DOHH2 (cell line): ENCODE measurements at regions not wholly inside any gene's neighbourhood (a gene's known extent, or its start where the extent isn't known, plus 50 kb on each side); places are given as distances from the start of the nearest gene placed in this dataset.

ENCODE experiments used
- H3F3A ChIP-seq: fragments of 200-600 bp; sonication (generic), shearing (Covaris generic); 2 replicates; pipeline ENCODE4 v1.6.0; 2016; ENCODE audit warnings: antibody characterized with exemption, mild to moderate bottlenecking; ENCODE audit not compliant: control insufficient read depth, insufficient read depth
- H3K27ac ChIP-seq: fragments of 200-600 bp; sonication (generic); 2 replicates; pipeline ENCODE4 v1.5.1; 2014; ENCODE audit warnings: low read depth, mild to moderate bottlenecking, low read length, moderate library complexity
- H3K27me3 ChIP-seq: fragments of 200-600 bp; sonication (generic); 2 replicates; pipeline ENCODE4 v1.6.1; 2014; ENCODE audit warnings: mild to moderate bottlenecking, low read length, mixed read lengths; ENCODE audit not compliant: control insufficient read depth
- H3K36me3 ChIP-seq: fragments of 200-600 bp; sonication (generic); 2 replicates; pipeline ENCODE4 v1.6.1; 2014; ENCODE audit warnings: mild to moderate bottlenecking, low read length, moderate library complexity, mixed read lengths; ENCODE audit not compliant: control insufficient read depth
- H3K4me1 ChIP-seq: fragments of 200-600 bp; sonication (generic); 2 replicates; pipeline ENCODE4 v1.6.1; 2014; ENCODE audit warnings: mild to moderate bottlenecking, low read length, mixed read lengths; ENCODE audit not compliant: control insufficient read depth
- H3K4me2 ChIP-seq: fragments of 200-600 bp; sonication (generic); 2 replicates; pipeline ENCODE4 v1.6.0; 2014; ENCODE audit warnings: mild to moderate bottlenecking, low read length, moderate library complexity
- H3K4me3 ChIP-seq: fragments of 200-600 bp; sonication (generic); 2 replicates; pipeline ENCODE4 v1.5.1; 2014; ENCODE audit warnings: mild to moderate bottlenecking, low read length, mixed read lengths
- H3K79me2 ChIP-seq: fragments of 200-600 bp; sonication (generic); 2 replicates; pipeline ENCODE4 v1.6.1; 2014; ENCODE audit warnings: mild to moderate bottlenecking, low read length, mixed read lengths; ENCODE audit not compliant: control insufficient read depth
- H3K9me2 ChIP-seq: fragments of 200-600 bp; sonication (generic); replicated peaks from 2 replicates; pipeline ENCODE4 v1.6.1; 2014; ENCODE audit warnings: mild to moderate bottlenecking, low read length, mixed read lengths; ENCODE audit not compliant: control insufficient read depth
- H3K9me3 ChIP-seq: fragments of 200-600 bp; sonication (generic); 2 replicates; pipeline ENCODE4 v1.6.1; 2014; ENCODE audit warnings: antibody characterized with exemption, low read length, mixed read lengths; ENCODE audit not compliant: control insufficient read depth, insufficient read depth
- H4K20me1 ChIP-seq: fragments of 200-600 bp; sonication (generic); 2 replicates; pipeline ENCODE4 v1.6.0; 2014; ENCODE audit warnings: low read depth, mild to moderate bottlenecking, antibody characterized with exemption, low read length, moderate library complexity; ENCODE audit not compliant: control insufficient read depth, insufficient read depth
- CTCF ChIP-seq: fragments of 200-600 bp; sonication (generic); IDR thresholded peaks from one replicate; pipeline ENCODE4 v1.5.1; 2014; ENCODE audit warnings: antibody characterized with exemption, mild to moderate bottlenecking, low read depth, low read length; ENCODE audit not compliant: poor library complexity, severe bottlenecking
- EZH2phosphoT487 ChIP-seq: fragments of 200-600 bp; sonication (generic); IDR thresholded peaks from 2 replicates; pipeline ENCODE4 v1.6.1; 2017; ENCODE audit warnings: borderline replicate concordance, mild to moderate bottlenecking, antibody characterized with exemption, low read length, moderate library complexity, mixed read lengths

- TF ChIP-seq CTCF = no peak
- no peak for TF ChIP-seq EZH2phosphoT487
- no peak overlapping the region for H3K4me2 ChIP-seq
- H4K20me1 ChIP-seq = no peaks in the 10 kb centered on the region
- H3K9me3 ChIP-seq = no peaks in the 10 kb centered on the region; the same call in 1 of the 2 replicates
- no peaks in the 10 kb centered on the region for H3K27me3 ChIP-seq
- no peaks in the 10 kb centered on the region for H3K4me1 ChIP-seq
- no peak overlapping the region for H3K27ac ChIP-seq
- no peaks in the 10 kb centered on the region for H3K79me2 ChIP-seq
- no peaks in the 10 kb centered on the region for H3K9me2 ChIP-seq
- no peak overlapping the region for H3K4me3 ChIP-seq
- H3K36me3 ChIP-seq = no peaks in the 10 kb centered on the region
- H3F3A ChIP-seq = no peaks in the 10 kb centered on the region
Observed at GRCh38 chr13:81318231-81319019, 977.5 kb upstream of the SPRY2 start.

DNA sequence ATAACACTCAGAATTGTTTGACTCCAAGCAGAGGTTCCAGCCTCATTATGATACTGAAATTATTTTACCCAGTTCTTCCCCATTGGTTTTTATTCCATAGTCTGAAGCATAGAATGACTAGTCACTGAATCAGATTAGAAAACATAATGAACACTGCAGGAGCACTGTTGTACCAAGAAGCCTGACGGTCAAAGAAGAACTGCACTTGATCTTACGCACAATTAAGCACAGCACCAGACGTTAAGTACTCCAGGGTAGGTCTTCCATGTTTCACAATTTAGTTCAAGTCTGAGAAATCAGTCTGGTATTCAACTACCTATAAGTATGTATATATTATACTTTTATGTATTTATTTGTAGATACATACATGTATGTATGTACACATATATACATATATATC, 973.5 kb upstream of the SPRY2 start:
- Histone ChIP-seq H3K4me1 (no peaks in the 10 kb centered on the region), H3K4me2 (no peak overlapping the region), H3K9me3 (no peaks in the 10 kb centered on the region), H3K27me3 (no peaks in the 10 kb centered on the region), H3K27ac (no peak overlapping the region), H4K20me1 (no peaks in the 10 kb centered on the region), H3K4me3 (no peak overlapping the region), H3K9me2 (no peaks in the 10 kb centered on the region), H3K36me3 (no peaks in the 10 kb centered on the region), H3K79me2 (no peaks in the 10 kb centered on the region), H3F3A (no peaks in the 10 kb centered on the region)
- TF ChIP-seq EZH2phosphoT487 = no peak
- no peak for TF ChIP-seq CTCF

DNA sequence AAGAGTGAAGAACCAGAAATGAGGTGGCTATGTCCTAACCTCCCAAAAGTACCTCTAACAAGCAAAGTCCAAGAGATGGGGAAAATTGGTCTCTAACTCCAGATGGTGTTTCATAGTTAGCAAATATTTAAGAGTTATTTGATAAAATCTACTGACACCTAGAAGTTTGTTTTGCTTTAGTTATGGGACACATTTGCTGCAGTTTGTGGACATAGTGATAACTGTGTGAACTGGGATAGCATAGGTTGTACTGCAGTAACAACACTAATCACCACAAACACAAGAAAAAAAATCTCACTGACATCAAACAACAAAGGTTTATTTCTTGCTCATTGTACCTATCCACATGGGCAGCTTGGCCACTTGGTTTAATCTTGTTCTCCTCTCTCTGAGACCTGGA, 965.0 kb upstream of the SPRY2 start:
- TF ChIP-seq EZH2phosphoT487 = no peak
- no peak for TF ChIP-seq CTCF
- no peak overlapping the region for H3K27ac ChIP-seq
- no peak overlapping the region for H3K4me3 ChIP-seq
- no peaks in the 10 kb centered on the region for H3K9me3 ChIP-seq
- H3K4me1 ChIP-seq = no peaks in the 10 kb centered on the region
- H3K9me2 ChIP-seq = no peaks in the 10 kb centered on the region
- H3K4me2 ChIP-seq = no peak overlapping the region
- no peaks in the 10 kb centered on the region for H3F3A ChIP-seq
- H4K20me1 ChIP-seq = no peaks in the 10 kb centered on the region
- no peaks in the 10 kb centered on the region for H3K36me3 ChIP-seq
- no peaks in the 10 kb centered on the region for H3K27me3 ChIP-seq
- H3K79me2 ChIP-seq = no peaks in the 10 kb centered on the region
